IMR-90 (cell line): ENCODE measurements at regions not wholly inside any gene's neighbourhood (a gene's known extent, or its start where the extent isn't known, plus 50 kb on each side); places are given as distances from the start of the nearest gene placed in this dataset.

Experiments
- ATAC-seq: fragments of 200-7000 bp; cut with Tn5 transposase; 2 replicates; pipeline ENCODE4 v1.9.1; 2020; ENCODE audit warnings: low read depth, mild to moderate bottlenecking, moderate library complexity
- BruUV-seq: library from RNA; stranded (reverse); fragments of 400-500 nt; replicated peaks from 2 replicates; lab custom pipeline; 2021; lab: Mats Ljungman, UMichigan
- CTCF ChIA-PET: fragments of 300-600 bp; formaldehyde crosslinking; extraction: SDS; loops from one replicate; lab custom pipeline; 2021; ENCODE audit warnings: antibody characterized with exemption; lab: Yijun Ruan, JAX
- POLR2A ChIA-PET: fragments of 300-600 bp; sonication (Branson Sonifier 250); formaldehyde crosslinking; loops from one replicate; lab custom pipeline; 2022; ENCODE audit warnings: antibody characterized with exemption; ENCODE audit not compliant: unreplicated experiment; lab: Charles Lee
- DNase-seq: peaks from one replicate; pipeline ENCODE4 v3.0.0; 2013
- H2AFZ ChIP-seq: replicated peaks from 2 replicates; pipeline ENCODE3; 2013; ENCODE audit warnings: low read length, mild to moderate bottlenecking; ENCODE audit not compliant: poor library complexity
- H2AK5ac ChIP-seq: 2 replicates; pipeline ENCODE4 v1.6.1; 2013; ENCODE audit warnings: low read depth, low read length, inconsistent platforms
- H2AK9ac ChIP-seq: replicated peaks from 2 replicates; pipeline ENCODE3; 2013; ENCODE audit warnings: mild to moderate bottlenecking, low read depth, low read length, moderate library complexity; ENCODE audit not compliant: poor library complexity
- H2BK120ac ChIP-seq: 2 replicates; pipeline ENCODE4 v1.6.1; 2013; ENCODE audit warnings: low read depth, low read length, inconsistent platforms
- H2BK15ac ChIP-seq: 3 replicates; pipeline ENCODE4 v1.6.1; 2013; ENCODE audit warnings: low read depth, low read length, inconsistent platforms
- H2BK20ac ChIP-seq: 2 replicates; pipeline ENCODE4 v1.6.1; 2013; ENCODE audit warnings: low read depth, mild to moderate bottlenecking, inconsistent platforms, low read length, moderate library complexity
- H2BK5ac ChIP-seq: 2 replicates; pipeline ENCODE4 v1.6.1; 2013; ENCODE audit warnings: mild to moderate bottlenecking, low read depth, low read length, inconsistent platforms; ENCODE audit not compliant: poor library complexity, severe bottlenecking
- H3K14ac ChIP-seq: replicated peaks from 2 replicates; pipeline ENCODE4 v1.6.1; 2013; ENCODE audit warnings: low read depth, low read length, inconsistent platforms
- H3K18ac ChIP-seq: 2 replicates; pipeline ENCODE4 v1.6.1; 2013; ENCODE audit warnings: low read depth, low read length, control low read depth
- H3K23ac ChIP-seq: 2 replicates; pipeline ENCODE4 v1.6.1; 2013; ENCODE audit warnings: low read depth, low read length, inconsistent platforms
- H3K27ac ChIP-seq: 2 replicates; pipeline ENCODE4 v1.5.1; 2013; ENCODE audit warnings: mild to moderate bottlenecking, control low read depth, low read length; ENCODE audit not compliant: insufficient read depth
- H3K27me3 ChIP-seq: 2 replicates; pipeline ENCODE4 v1.6.1; 2013; ENCODE audit warnings: low read length; ENCODE audit not compliant: control insufficient read depth, insufficient read depth
- H3K36me3 ChIP-seq: 2 replicates; pipeline ENCODE4 v1.6.1; 2013; ENCODE audit warnings: low read length, mixed read lengths; ENCODE audit not compliant: control insufficient read depth, insufficient read depth
- H3K4ac ChIP-seq: 2 replicates; pipeline ENCODE4 v1.6.1; 2013; ENCODE audit warnings: low read depth, low read length, inconsistent platforms
- H3K4me1 ChIP-seq: 2 replicates; pipeline ENCODE4 v1.6.1; 2013; ENCODE audit warnings: low read length, mixed read lengths; ENCODE audit not compliant: control insufficient read depth, insufficient read depth
- H3K4me2 ChIP-seq: 2 replicates; pipeline ENCODE4 v1.6.1; 2013; ENCODE audit warnings: low read depth, mild to moderate bottlenecking, control low read depth, low read length, moderate library complexity
- H3K4me3 ChIP-seq: 2 replicates; pipeline ENCODE4 v1.5.1; 2013; ENCODE audit warnings: low read depth, mild to moderate bottlenecking, control low read depth, low read length, moderate library complexity; ENCODE audit not compliant: insufficient read depth
- H3K56ac ChIP-seq: 2 replicates; pipeline ENCODE4 v1.6.1; 2013; ENCODE audit warnings: low read length, inconsistent platforms; ENCODE audit not compliant: insufficient read depth; ENCODE audit errors: extremely low read depth
- H3K79me1 ChIP-seq, 2 experiments: 2 replicates each; pipeline ENCODE4 v1.6.1; 2013; ENCODE audit warnings: low read length in 2 of 2, inconsistent platforms in 1 of 2, low read depth in 1 of 2
- H3K9ac ChIP-seq: 2 replicates; pipeline ENCODE4 v1.6.1; 2013; ENCODE audit warnings: low read depth, low read length, control low read depth
- H3K9me1 ChIP-seq: 2 replicates; pipeline ENCODE4 v1.6.1; 2013; ENCODE audit warnings: low read length, inconsistent platforms; ENCODE audit not compliant: insufficient read depth
- H3K9me3 ChIP-seq: 2 replicates; pipeline ENCODE4 v1.6.1; 2013; ENCODE audit warnings: low read length; ENCODE audit not compliant: control insufficient read depth, insufficient read depth
- H4K20me1 ChIP-seq: 2 replicates; pipeline ENCODE4 v1.6.1; 2013; ENCODE audit warnings: low read length, inconsistent platforms; ENCODE audit not compliant: insufficient read depth
- H4K5ac ChIP-seq: 2 replicates; pipeline ENCODE4 v1.6.1; 2013; ENCODE audit warnings: mild to moderate bottlenecking, low read depth, low read length, control low read depth
- H4K8ac ChIP-seq, 2 experiments: 2 replicates each; pipeline ENCODE4 v1.6.1; 2013; ENCODE audit warnings: low read depth in 2 of 2, low read length in 2 of 2, control low read depth in 1 of 2, inconsistent platforms in 1 of 2
- H4K91ac ChIP-seq: 2 replicates; pipeline ENCODE4 v1.6.1; 2013; ENCODE audit warnings: low read depth, low read length, inconsistent platforms; ENCODE audit not compliant: insufficient read depth
- BHLHE40 ChIP-seq: fragments of 150-350 bp; IDR thresholded peaks from 2 replicates; pipeline ENCODE4 v1.6.1; 2016; ENCODE audit warnings: mild to moderate bottlenecking, low read depth, low read length
- CHD1 ChIP-seq: IDR thresholded peaks from 2 replicates; pipeline ENCODE4 v1.6.1; 2012; ENCODE audit warnings: low read depth, low read length, improper control_type of control experiment
- CTCF ChIP-seq: conservative IDR thresholded peaks from 2 replicates; pipeline ENCODE4 v1.5.1; 2012; ENCODE audit warnings: mild to moderate bottlenecking, low read depth, low read length, improper control_type of control experiment
- ELK1 ChIP-seq: fragments of 150-350 bp; IDR thresholded peaks from 2 replicates; pipeline ENCODE4 v1.6.1; 2016; ENCODE audit warnings: low read depth, mild to moderate bottlenecking, low read length, moderate library complexity, borderline replicate concordance
- FOS ChIP-seq: fragments of 150-350 bp; IDR thresholded peaks from 2 replicates; pipeline ENCODE4 v1.6.1; 2016; ENCODE audit warnings: low read depth, low read length
- MXI1 ChIP-seq: IDR thresholded peaks from 2 replicates; pipeline ENCODE4 v1.6.1; 2012; ENCODE audit warnings: low read depth, mild to moderate bottlenecking, low read length, moderate library complexity, borderline replicate concordance
- POLR2A ChIP-seq: IDR thresholded peaks from 2 replicates; pipeline ENCODE4 v1.6.1; 2012; ENCODE audit warnings: mild to moderate bottlenecking, low read depth, low read length
- RFX5 ChIP-seq: IDR thresholded peaks from 2 replicates; pipeline ENCODE4 v1.8.0; 2012; ENCODE audit warnings: low read depth, mild to moderate bottlenecking, low read length, moderate library complexity
- USF2 ChIP-seq: fragments of 150-350 bp; IDR thresholded peaks from 2 replicates; pipeline ENCODE4 v1.6.1; 2017; ENCODE audit warnings: mild to moderate bottlenecking, antibody characterized with exemption, low read length, low read depth
- WGBS, 2 experiments: methylation state at CpG; one replicate each; pipeline versions ENCODE4 v1.1.5 to v1.1.7; 2013; ENCODE audit warnings: missing lambda C conversion rate in 2 of 2; ENCODE audit not compliant: insufficient read length in 1 of 2; ENCODE audit errors: extremely low coverage in 2 of 2; 5-methylcytosine and 5-hydroxymethylcytosine counted together
- dilution Hi-C: fragments of 300-500 bp; cut with HindIII; formaldehyde crosslinking; loops from one replicate; pipeline ENCODE4 v1.14.3; 2018; ENCODE audit warnings: low sequenced_read_pairs; ENCODE audit not compliant: unreplicated experiment
- in situ Hi-C: fragments of 300-500 bp; cut with MboI; formaldehyde crosslinking; loops from 3 replicates; pipeline ENCODE4 v1.14.3; 2019; ENCODE audit warnings: low sequenced_read_pairs, inconsistent platforms, mixed read lengths
- intact Hi-C: fragments of 100-400 bp; cut with micrococcal nuclease; formaldehyde crosslinking; loops from 2 replicates; pipeline ENCODE4 v1.10.0; 2022

GRCh38 chr1:147825586-147825985 is 65.2 kb upstream of the GJA5 start:
- Histone ChIP-seq H3K4me1 (no peaks in the 10 kb centered on the region), H3K9me1 (no peaks in the 10 kb centered on the region), H4K5ac (no peak overlapping the region), H3K4me3 (no peak overlapping the region), H2BK15ac (no peak overlapping the region), H2AK5ac (no peak overlapping the region), H3K4me2 (no peak overlapping the region), H4K8ac (no peak overlapping the region), H3K18ac (no peak overlapping the region), H3K56ac (no peak overlapping the region), H3K23ac (no peak overlapping the region), H4K91ac (no peak overlapping the region), H3K9me3 (no peaks in the 10 kb centered on the region), H3K14ac (no peak overlapping the region), H2AFZ (no peak overlapping the region), H3K27ac (no peak overlapping the region), H2BK5ac (no peak overlapping the region), H3K79me1 (no peaks in the 10 kb centered on the region), H2BK20ac (no peak overlapping the region), H4K20me1 (no peaks in the 10 kb centered on the region), H3K4ac (no peak overlapping the region), H2BK120ac (no peak overlapping the region), H3K36me3 (no peaks in the 10 kb centered on the region), H2AK9ac (no peak overlapping the region), H3K9ac (no peak overlapping the region), H3K27me3 (no peaks in the 10 kb centered on the region)
- in situ Hi-C loops, result no loop called here
- BruUV-seq, result no TSS peak
- ATAC-seq (no peak), DNase-seq (no peak)
- WGBS, 2 experiments, result no CpG with 5 or more reads among the region's 1 CpG
- ChIA-PET CTCF (no interaction called here), POLR2A (no interaction called here)
- dilution Hi-C loops, result no loop called here
- TF ChIP-seq CTCF (no peak), FOS (no peak), POLR2A (no peak), CHD1 (no peak), ELK1 (no peak), RFX5 (no peak), BHLHE40 (no peak), MXI1 (no peak), USF2 (no peak)
- intact Hi-C loops, result no loop called here
